ENCODE measurements at regions not wholly inside any gene's neighbourhood (a gene's known extent, or its start where the extent isn't known, plus 50 kb on each side); places are given as distances from the start of the nearest gene placed in this dataset.

GRCh38 chr17:63094631-63095030 is 128.6 kb downstream of the TANC2 start:
- Histone ChIP-seq H3K4me2 (ENCODE audit: low read length) (no peak overlapping the region), H3K79me2 (ENCODE audit: control insufficient read depth, low read length) (no peaks in the 10 kb centered on the region), H3K36me3 (ENCODE audit: control insufficient read depth, low read length) (no peaks in the 10 kb centered on the region), H3K27me3 (ENCODE audit: control insufficient read depth, low read length) (no peaks in the 10 kb centered on the region), H3K4me1 (ENCODE audit: control insufficient read depth, low read length) (peaks cover 10% of the 10 kb centered on the region; the same call in 1 of the 2 replicates), H4K20me1 (ENCODE audit: control insufficient read depth, insufficient read depth, low read depth, low read length) (no peaks in the 10 kb centered on the region), H3K9me3 (ENCODE audit: control insufficient read depth, insufficient read depth, low read length) (no peaks in the 10 kb centered on the region; the same call in 1 of the 2 replicates), H3K27ac (ENCODE audit: low read depth, low read length) (no peak overlapping the region), H3F3A (ENCODE audit: control insufficient read depth, insufficient read depth) (no peaks in the 10 kb centered on the region; the same call in 1 of the 2 replicates), H3K4me3 (ENCODE audit: low read length) (no peak overlapping the region), H3K9me2 (replicated peaks; ENCODE audit: control insufficient read depth, low read length) (no peaks in the 10 kb centered on the region)
- TF ChIP-seq CTCF (IDR thresholded peaks at IDR 0.05; ENCODE audit: low read depth, low read length, poor library complexity, severe bottlenecking) (no peak), EZH2phosphoT487 (IDR thresholded peaks at IDR 0.05; ENCODE audit: borderline replicate concordance, low read length) (no peak)

- Histone ChIP-seq H3K4me2 (ENCODE audit: low read length) (no peak overlapping the region), H3K36me3 (ENCODE audit: control insufficient read depth, low read length) (no peaks in the 10 kb centered on the region), H3K4me3 (ENCODE audit: low read length) (no peak overlapping the region), H3K9me3 (ENCODE audit: control insufficient read depth, insufficient read depth, low read length) (no peaks in the 10 kb centered on the region; the same call in 1 of the 2 replicates), H4K20me1 (ENCODE audit: control insufficient read depth, insufficient read depth, low read depth, low read length) (no peaks in the 10 kb centered on the region), H3F3A (ENCODE audit: control insufficient read depth, insufficient read depth) (no peaks in the 10 kb centered on the region; the same call in 1 of the 2 replicates), H3K9me2 (replicated peaks; ENCODE audit: control insufficient read depth, low read length) (no peaks in the 10 kb centered on the region), H3K4me1 (ENCODE audit: control insufficient read depth, low read length) (peaks cover 10% of the 10 kb centered on the region; the same call in 1 of the 2 replicates), H3K27ac (ENCODE audit: low read depth, low read length) (no peak overlapping the region), H3K27me3 (ENCODE audit: control insufficient read depth, low read length) (no peaks in the 10 kb centered on the region), H3K79me2 (ENCODE audit: control insufficient read depth, low read length) (no peaks in the 10 kb centered on the region)
- no peak for TF ChIP-seq EZH2phosphoT487 (IDR thresholded peaks at IDR 0.05; ENCODE audit: borderline replicate concordance, low read length)
- TF ChIP-seq CTCF (IDR thresholded peaks at IDR 0.05; ENCODE audit: low read depth, low read length, poor library complexity, severe bottlenecking), result no peak
Observed at GRCh38 chr17:63095459-63095858, 129.4 kb downstream of the TANC2 start.

GRCh38 chr17:63095879-63096278 is 129.8 kb downstream of the TANC2 start:
- TF ChIP-seq CTCF (IDR thresholded peaks at IDR 0.05; ENCODE audit: low read depth, low read length, poor library complexity, severe bottlenecking) (no peak), EZH2phosphoT487 (IDR thresholded peaks at IDR 0.05; ENCODE audit: borderline replicate concordance, low read length) (no peak)
- Histone ChIP-seq H3K79me2 (ENCODE audit: control insufficient read depth, low read length) (no peaks in the 10 kb centered on the region), H3K4me3 (ENCODE audit: low read length) (no peak overlapping the region), H3K4me1 (ENCODE audit: control insufficient read depth, low read length) (peaks cover 10% of the 10 kb centered on the region; the same call in 1 of the 2 replicates), H3K36me3 (ENCODE audit: control insufficient read depth, low read length) (no peaks in the 10 kb centered on the region), H3F3A (ENCODE audit: control insufficient read depth, insufficient read depth) (no peaks in the 10 kb centered on the region; the same call in 1 of the 2 replicates), H3K4me2 (ENCODE audit: low read length) (no peak overlapping the region), H3K27ac (ENCODE audit: low read depth, low read length) (no peak overlapping the region), H3K9me3 (ENCODE audit: control insufficient read depth, insufficient read depth, low read length) (no peaks in the 10 kb centered on the region; the same call in 1 of the 2 replicates), H4K20me1 (ENCODE audit: control insufficient read depth, insufficient read depth, low read depth, low read length) (no peaks in the 10 kb centered on the region), H3K27me3 (ENCODE audit: control insufficient read depth, low read length) (no peaks in the 10 kb centered on the region), H3K9me2 (replicated peaks; ENCODE audit: control insufficient read depth, low read length) (no peaks in the 10 kb centered on the region)
